Heart left ventricle (tissue), 13 donors: ENCODE measurements at regions not wholly inside any gene's neighbourhood (a gene's known extent, or its start where the extent isn't known, plus 50 kb on each side); places are given as distances from the start of the nearest gene placed in this dataset.

Experiments
- CTCF ChIP-seq, 12 donors: fragments of 200-600 bp; sonication (generic) in 4 of 12; IDR thresholded peaks; one replicate each; pipeline versions ENCODE4 v1.5.0 to v1.8.0; 2018 to 2022; ENCODE audit warnings: antibody characterized with exemption in 12 of 12, mild to moderate bottlenecking in 5 of 12
- POLR2A ChIP-seq, 2 donors: fragments of 450-650 bp; IDR thresholded peaks; one replicate each; pipeline ENCODE4 v1.6.1; 2017; ENCODE audit warnings: antibody characterized with exemption in 2 of 2, mild to moderate bottlenecking in 2 of 2, moderate library complexity in 2 of 2
- donor health status: ischemic (EF 13 %, LVEDD 7.1; RV severe dilation, severe dysfunction).
- donor health status: DM: no; HTN: yes; CAD: no.
- donor health status: DM: no; HTN: no; CAD: no.
- donor health status: ischemic (EF 25% LVEDD 6.9; RV normal size, moderate dysfunction).
- donor health status: ischemic (EF 25% LVEDD 5.7; RV mildly dilated, moderate dysfunction).
- donor health status: ischemic (EF 35%, LVEDD 5.7; RV mildly dilated, moderate dysfunction).
- donor health status: nonischemic (EF 11% LVEDD 7.7; RV severe dilation, severe dysfunction).
- donor health status: DM: yes; HTN: yes; CAD: no.
- donor health status: PGD.
- donor health status: ischemic (EF 29% LVEDD 5.4; RV normal size, mild dysfunction).
- donor health status: nonischemic (EF 23%, LVEDD 6.1; RV moderate dilation, normal function).

- TF ChIP-seq POLR2A (IDR thresholded peaks at IDR 0.05) (no peak), CTCF (IDR thresholded peaks at IDR 0.05) (no peak)
Measured at GRCh38 chr12:98372340-98373024, 142.9 kb upstream of the TMPO start.
